GM12864 (cell line): ENCODE measurements at regions not wholly inside any gene's neighbourhood (a gene's known extent, or its start where the extent isn't known, plus 50 kb on each side); places are given as distances from the start of the nearest gene placed in this dataset.

ENCODE experiments used
- DNase-seq: peaks from one replicate; pipeline ENCODE4 v3.0.0-alpha.2; 2011; ENCODE audit warnings: low read depth
- H3K4me3 ChIP-seq: 2 replicates; pipeline ENCODE4 v1.5.1; 2011; ENCODE audit warnings: mild to moderate bottlenecking, low read depth, low read length, control low read depth
- CTCF ChIP-seq: IDR thresholded peaks from 2 replicates; pipeline ENCODE4 v1.5.1; 2011; ENCODE audit warnings: low read depth, mild to moderate bottlenecking, moderate library complexity, low read length, control low read depth, inconsistent platforms; ENCODE audit errors: missing control alignments

- DNase-seq, result no peak
- H3K4me3 ChIP-seq, result no peak overlapping the region
- TF ChIP-seq CTCF, result no peak
These were observed 112.8 kb upstream of the TEX51 start for GRCh38 chr2:126785862-126786261.

- no peak for TF ChIP-seq CTCF
- no peak for DNase-seq
- H3K4me3 ChIP-seq, result no peak overlapping the region
These were observed 111.9 kb upstream of the TEX51 start for GRCh38 chr2:126786765-126787164.

- no peak for DNase-seq
- no peak for TF ChIP-seq CTCF
- H3K4me3 ChIP-seq, result no peak overlapping the region
These were observed 111.4 kb upstream of the TEX51 start for GRCh38 chr2:126787289-126787688.

- DNase-seq, result no peak
- no peak overlapping the region for H3K4me3 ChIP-seq
- no peak for TF ChIP-seq CTCF
These were observed 110.6 kb upstream of the TEX51 start for GRCh38 chr2:126788113-126788512.

GRCh38 chr2:126788652-126789051 is 110.0 kb upstream of the TEX51 start:
- H3K4me3 ChIP-seq, result no peak overlapping the region
- no peak for DNase-seq
- no peak for TF ChIP-seq CTCF

- DNase-seq, result no peak
- no peak for TF ChIP-seq CTCF
- H3K4me3 ChIP-seq, result no peak overlapping the region
These were observed 107.5 kb upstream of the TEX51 start for GRCh38 chr2:126790987-126791780.

- no peak for DNase-seq
- TF ChIP-seq CTCF, result no peak
- no peak overlapping the region for H3K4me3 ChIP-seq
These were observed 106.5 kb upstream of the TEX51 start for GRCh38 chr2:126792186-126792585.
